GM10248 (cell line): ENCODE measurements at regions not wholly inside any gene's neighbourhood (a gene's known extent, or its start where the extent isn't known, plus 50 kb on each side); places are given as distances from the start of the nearest gene placed in this dataset.

Experiments used
- CTCF ChIA-PET: fragments of 300-600 bp; sonication (Branson Sonifier 250); formaldehyde crosslinking; extraction: SDS; loops from one replicate; lab custom pipeline; 2021; ENCODE audit warnings: antibody characterized with exemption; lab: Yijun Ruan, JAX
- POLR2A ChIA-PET: fragments of 350-650 bp; sonication (Branson Sonifier 250); formaldehyde crosslinking; extraction: SDS; loops from one replicate; lab custom pipeline; 2020; ENCODE audit warnings: antibody characterized with exemption; lab: Yijun Ruan, JAX
- DNase-seq: peaks from one replicate; pipeline ENCODE4 v3.0.0; 2012; ENCODE audit errors: extremely low spot score
- TF ChIP-seq, protein P1 (sequence below): IDR thresholded peaks from 2 replicates; pipeline ENCODE4 v1.5.1; 2012; ENCODE audit warnings: mild to moderate bottlenecking, low read depth; ENCODE audit errors: extremely low read depth, missing control alignments, control extremely low read depth

DNA sequence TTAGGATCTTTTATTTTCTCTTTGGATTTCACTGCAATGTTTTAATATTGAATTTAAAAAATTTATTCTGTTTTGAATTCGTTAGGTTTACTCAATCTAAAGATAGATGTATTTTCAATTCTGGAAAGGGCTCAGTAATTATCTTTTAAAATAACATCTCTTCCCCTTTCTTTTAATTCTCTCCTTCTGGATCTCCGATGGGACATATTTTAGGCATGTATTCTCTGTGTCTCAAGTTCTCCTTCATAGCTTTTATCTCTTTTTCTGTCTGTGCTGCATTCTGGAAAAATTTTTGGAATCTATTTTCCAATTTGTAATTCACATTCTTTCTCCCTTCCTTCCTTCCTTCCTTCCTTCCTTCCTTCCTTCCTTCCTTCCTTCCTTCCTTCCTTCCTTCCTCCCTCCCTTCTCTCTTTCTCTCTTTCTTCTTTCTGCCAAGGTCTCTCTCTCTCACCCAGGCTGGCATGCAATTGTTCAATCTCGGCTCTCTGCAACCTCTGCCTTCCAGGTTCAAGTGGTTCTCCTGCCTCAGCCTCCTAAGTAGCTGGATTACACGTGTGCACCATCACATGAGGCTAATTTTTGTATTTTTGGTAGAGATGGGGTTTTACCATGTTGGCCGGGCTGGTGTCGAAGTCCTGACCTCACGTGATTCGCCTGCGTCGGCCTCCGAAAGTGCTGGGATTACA lies 98.5 kb upstream of the CTTNBP2 start:
- CTCF ChIA-PET: no interaction called here

GRCh38 chr7:117972606-117973005 lies 99.4 kb upstream of the CTTNBP2 start:
- TF ChIP-seq, protein P1, sequence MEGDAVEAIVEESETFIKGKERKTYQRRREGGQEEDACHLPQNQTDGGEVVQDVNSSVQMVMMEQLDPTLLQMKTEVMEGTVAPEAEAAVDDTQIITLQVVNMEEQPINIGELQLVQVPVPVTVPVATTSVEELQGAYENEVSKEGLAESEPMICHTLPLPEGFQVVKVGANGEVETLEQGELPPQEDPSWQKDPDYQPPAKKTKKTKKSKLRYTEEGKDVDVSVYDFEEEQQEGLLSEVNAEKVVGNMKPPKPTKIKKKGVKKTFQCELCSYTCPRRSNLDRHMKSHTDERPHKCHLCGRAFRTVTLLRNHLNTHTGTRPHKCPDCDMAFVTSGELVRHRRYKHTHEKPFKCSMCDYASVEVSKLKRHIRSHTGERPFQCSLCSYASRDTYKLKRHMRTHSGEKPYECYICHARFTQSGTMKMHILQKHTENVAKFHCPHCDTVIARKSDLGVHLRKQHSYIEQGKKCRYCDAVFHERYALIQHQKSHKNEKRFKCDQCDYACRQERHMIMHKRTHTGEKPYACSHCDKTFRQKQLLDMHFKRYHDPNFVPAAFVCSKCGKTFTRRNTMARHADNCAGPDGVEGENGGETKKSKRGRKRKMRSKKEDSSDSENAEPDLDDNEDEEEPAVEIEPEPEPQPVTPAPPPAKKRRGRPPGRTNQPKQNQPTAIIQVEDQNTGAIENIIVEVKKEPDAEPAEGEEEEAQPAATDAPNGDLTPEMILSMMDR: no peak

More for the DNA sequence above, 98.5 kb upstream of the CTTNBP2 start:
- no peak for DNase-seq
- POLR2A ChIA-PET: no interaction called here
- TF ChIP-seq, protein P1: no peak

GRCh38 chr7:117973975-117974374 lies 100.7 kb upstream of the CTTNBP2 start:
- ChIA-PET POLR2A (no interaction called here), CTCF (interaction anchor here (0.7 to 1.7 kb wide), 3 partner anchors 13 to 36 kb away, joined by 3 read pairs; no protein-coding TSS in a partner anchor)
- TF ChIP-seq, protein P1: no peak
- DNase-seq: no peak

More at GRCh38 chr7:117972606-117973005, 99.4 kb upstream of the CTTNBP2 start:
- ChIA-PET POLR2A (no interaction called here), CTCF (no interaction called here)
- DNase-seq: no peak

DNA sequence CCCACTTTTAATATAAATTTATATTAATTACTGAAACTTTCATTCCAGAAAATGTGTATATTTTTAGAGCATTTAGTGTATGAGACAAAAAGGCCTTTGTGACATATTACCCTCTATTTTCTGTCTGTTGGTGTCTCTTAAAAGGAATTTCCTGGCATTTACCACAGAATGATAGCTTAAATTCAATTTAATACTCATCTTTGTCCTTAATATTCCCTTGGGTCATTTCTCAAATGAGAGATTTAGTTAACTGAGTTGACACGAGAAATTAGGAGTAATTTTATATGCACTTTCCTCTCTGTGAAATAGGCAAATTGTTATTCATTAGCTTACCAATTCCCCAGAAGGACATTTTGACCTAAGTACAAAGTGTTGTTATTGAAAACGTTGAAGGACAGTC lies 101.7 kb upstream of the CTTNBP2 start:
- DNase-seq: no peak
- TF ChIP-seq, protein P1: no peak
- CTCF ChIA-PET: interaction anchor here (1.7 kb wide), 1 partner anchor 19 kb away, joined by 3 read pairs; no protein-coding TSS in a partner anchor
- POLR2A ChIA-PET: no interaction called here

DNA sequence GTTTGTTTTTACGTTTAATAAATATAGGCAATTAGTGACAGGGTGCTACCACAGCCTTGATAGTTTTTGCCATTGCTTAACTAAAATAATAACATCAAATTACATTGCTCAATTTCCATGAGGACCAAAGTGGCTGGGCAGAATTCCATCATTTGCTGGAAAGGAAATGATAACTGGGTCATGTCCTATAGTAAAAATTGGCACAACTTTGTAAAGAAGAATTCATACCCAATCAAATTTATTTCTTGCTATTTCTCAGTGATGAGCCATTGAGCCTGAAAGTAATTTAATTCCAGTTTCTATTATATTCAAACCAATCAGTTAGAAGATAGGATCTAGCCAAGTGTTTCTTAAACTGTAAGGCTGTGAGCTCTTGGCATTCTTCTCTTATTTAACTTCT lies 102.2 kb upstream of the CTTNBP2 start:
- ChIA-PET CTCF (no interaction called here), POLR2A (no interaction called here)
- no peak for DNase-seq
- TF ChIP-seq, protein P1: no peak

DNA sequence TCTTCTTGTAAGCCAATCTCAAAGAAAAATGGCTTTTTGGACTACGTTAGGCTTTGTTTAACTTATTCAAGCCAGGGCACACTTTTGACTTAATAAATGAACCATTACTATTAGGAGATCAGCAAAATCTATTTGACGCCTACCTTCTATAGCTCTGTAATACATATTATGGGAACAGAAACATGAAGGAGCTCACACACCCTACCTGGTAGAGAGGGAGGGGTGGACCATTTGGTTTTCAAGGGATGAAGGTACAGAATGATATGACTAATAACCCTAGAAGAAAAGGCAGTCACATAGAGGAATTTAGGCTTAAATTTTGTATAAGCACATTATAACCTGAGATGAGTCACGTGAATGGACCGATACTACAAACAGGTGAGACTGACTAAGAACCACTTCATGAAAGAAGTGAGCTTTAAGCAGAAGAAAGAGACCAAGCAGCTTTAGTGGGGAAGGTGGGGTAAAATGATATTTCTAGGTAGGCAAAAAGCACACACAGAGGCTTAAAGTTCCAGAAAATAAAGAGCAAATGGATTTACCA lies 106.8 kb upstream of the CTTNBP2 start:
- TF ChIP-seq, protein P1: no peak
- no peak for DNase-seq
- ChIA-PET POLR2A (no interaction called here), CTCF (interaction anchor here (1.4 kb wide), 1 partner anchor 13 kb away, joined by 5 read pairs; no protein-coding TSS in a partner anchor)
